Endometrial microvascular endothelial cells (primary cell): ENCODE measurements at regions not wholly inside any gene's neighbourhood (a gene's known extent, or its start where the extent isn't known, plus 50 kb on each side); places are given as distances from the start of the nearest gene placed in this dataset.
"Not testable (repeated sequence)": the region's sequence is repeated elsewhere in the genome, so short reads cannot be mapped to it uniquely, and the experiment has no call there.

Source experiments
- in situ Hi-C: cut with HindIII; loops from 2 replicates; pipeline ENCODE4 v1.10.0; 2017; ENCODE audit warnings: low sequenced_read_pairs, low pct_unique_long_range_greater_than_20kb; ENCODE audit errors: inconsistent ontology term

GRCh38 chr11:11725438-11725837, 103.6 kb upstream of the GALNT18 start:
- in situ Hi-C loops = no loop called here

- in situ Hi-C loops = no loop called here
Observed at GRCh38 chr11:11724994-11725393, 103.2 kb upstream of the GALNT18 start.

GRCh38 chr11:11722861-11723260, 101.1 kb upstream of the GALNT18 start:
- in situ Hi-C loops = no loop called here

- in situ Hi-C loops = no loop called here
Observed at GRCh38 chr11:11722246-11722645, 100.4 kb upstream of the GALNT18 start.

- in situ Hi-C loops = no loop called here
Observed at GRCh38 chr11:11718511-11718910, 96.7 kb upstream of the GALNT18 start.

GRCh38 chr11:11717064-11717725, 95.4 kb upstream of the GALNT18 start:
- in situ Hi-C loops = no loop called here

- in situ Hi-C loops = not testable (repeated sequence)
Observed at GRCh38 chr11:11715075-11715474, 93.3 kb upstream of the GALNT18 start.

- in situ Hi-C loops = no loop called here
Observed at GRCh38 chr11:11710556-11710955, 88.8 kb upstream of the GALNT18 start.

GRCh38 chr11:11709447-11710239, 87.8 kb upstream of the GALNT18 start:
- in situ Hi-C loops = no loop called here

GRCh38 chr11:11708256-11708655, 86.5 kb upstream of the GALNT18 start:
- in situ Hi-C loops = no loop called here

- in situ Hi-C loops = no loop called here
Observed at GRCh38 chr11:11706028-11706427, 84.2 kb upstream of the GALNT18 start.

- in situ Hi-C loops = no loop called here
Observed at GRCh38 chr11:11703885-11704284, 82.1 kb upstream of the GALNT18 start.

GRCh38 chr11:11701070-11701469, 79.3 kb upstream of the GALNT18 start:
- in situ Hi-C loops = no loop called here

GRCh38 chr11:11697796-11698195, 76.0 kb upstream of the GALNT18 start:
- in situ Hi-C loops = no loop called here

GRCh38 chr11:11691296-11692151, 69.7 kb upstream of the GALNT18 start:
- in situ Hi-C loops = no loop called here

GRCh38 chr11:11681536-11681935, 59.7 kb upstream of the GALNT18 start:
- in situ Hi-C loops = no loop called here

- in situ Hi-C loops = no loop called here
Observed at GRCh38 chr11:11677672-11678356, 56.0 kb upstream of the GALNT18 start.

- in situ Hi-C loops = no loop called here
Observed at GRCh38 chr11:11675671-11676181, 53.9 kb upstream of the GALNT18 start.

- in situ Hi-C loops = no loop called here
Observed at GRCh38 chr11:11672789-11673188, 51.0 kb upstream of the GALNT18 start.
